HAP-1 (cell line): ENCODE measurements at regions not wholly inside any gene's neighbourhood (a gene's known extent, or its start where the extent isn't known, plus 50 kb on each side); places are given as distances from the start of the nearest gene placed in this dataset.
A peak's percentile ranks its signal among the peaks of the same experiment; 100 is the strongest.
"Not testable (repeated sequence)": the region's sequence is repeated elsewhere in the genome, so short reads cannot be mapped to it uniquely, and the experiment has no call there.

Source experiments
- DNase-seq, 2 experiments: peaks; one replicate each; pipeline ENCODE4 v3.0.0-alpha.2; 2016 to 2020; ENCODE audit warnings: low spot score in 2 of 2
- H3K27me3 ChIP-seq: fragments of 250-450 bp; sonication (Bioruptor Pico); 2 replicates; pipeline ENCODE4 v1.5.1; 2020; ENCODE audit warnings: low read depth, mild to moderate bottlenecking, moderate library complexity
- H3K36me3 ChIP-seq: fragments of 250-450 bp; sonication (Bioruptor Pico); replicated peaks from 2 replicates; pipeline ENCODE4 v1.5.1; 2020; ENCODE audit warnings: mild to moderate bottlenecking
- H3K4me1 ChIP-seq: fragments of 250-450 bp; sonication (Bioruptor Pico); 2 replicates; pipeline ENCODE4 v1.5.1; 2020; ENCODE audit warnings: mild to moderate bottlenecking
- H3K4me3 ChIP-seq: fragments of 250-450 bp; sonication (Bioruptor Pico); 2 replicates; pipeline ENCODE4 v1.5.1; 2020; ENCODE audit warnings: mild to moderate bottlenecking, moderate library complexity
- H3K9me3 ChIP-seq: fragments of 250-450 bp; sonication (Bioruptor Pico); 2 replicates; pipeline ENCODE4 v1.5.1; 2020; ENCODE audit warnings: mild to moderate bottlenecking, moderate library complexity
- in situ Hi-C: fragments of 300-500 bp; cut with MboI; formaldehyde crosslinking; loops from 3 replicates; pipeline ENCODE4 v1.14.3; 2020; ENCODE audit warnings: low sequenced_read_pairs, inconsistent platforms, mixed read lengths

DNA sequence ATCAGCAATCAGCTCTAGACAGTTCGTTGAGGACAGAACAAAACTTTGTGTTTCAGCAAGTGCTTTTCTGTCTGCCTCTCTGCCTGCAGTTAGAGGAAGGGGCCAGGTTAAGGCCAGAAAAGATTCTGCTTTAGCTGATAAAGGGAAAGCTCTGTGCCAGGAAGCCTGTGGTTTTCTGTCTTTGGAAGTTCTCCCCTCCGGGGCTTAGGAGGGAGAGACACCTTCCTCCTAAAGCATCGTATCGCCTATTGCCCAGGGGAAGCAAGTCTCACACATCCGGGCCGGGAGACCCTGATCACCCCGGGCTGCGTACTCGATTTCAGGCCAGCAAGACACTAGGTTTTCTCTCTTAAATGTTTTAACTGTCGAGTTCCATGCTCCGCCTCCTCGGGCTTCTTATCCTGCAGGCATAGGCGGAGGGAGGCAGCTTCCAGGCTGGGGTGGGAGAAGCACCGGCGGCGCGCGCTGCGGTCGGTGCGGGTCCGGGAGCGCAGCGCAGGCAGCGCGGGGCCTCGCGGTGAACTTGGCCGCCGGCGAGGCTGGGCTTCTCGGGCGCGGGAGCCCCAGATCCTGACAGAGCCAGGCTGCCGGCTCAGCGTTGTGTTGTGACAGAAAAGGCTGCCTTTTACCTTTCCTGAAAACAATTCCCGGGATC lies 245.4 kb downstream of the BCL2L11 start:
- in situ Hi-C loops, H3K4me1 ChIP-seq, H3K36me3 ChIP-seq, H3K27me3 ChIP-seq, H3K9me3 ChIP-seq, H3K4me3 ChIP-seq: not testable (repeated sequence)
- DNase-seq: peak in 1 of 2 experiments; percentile 52

DNA sequence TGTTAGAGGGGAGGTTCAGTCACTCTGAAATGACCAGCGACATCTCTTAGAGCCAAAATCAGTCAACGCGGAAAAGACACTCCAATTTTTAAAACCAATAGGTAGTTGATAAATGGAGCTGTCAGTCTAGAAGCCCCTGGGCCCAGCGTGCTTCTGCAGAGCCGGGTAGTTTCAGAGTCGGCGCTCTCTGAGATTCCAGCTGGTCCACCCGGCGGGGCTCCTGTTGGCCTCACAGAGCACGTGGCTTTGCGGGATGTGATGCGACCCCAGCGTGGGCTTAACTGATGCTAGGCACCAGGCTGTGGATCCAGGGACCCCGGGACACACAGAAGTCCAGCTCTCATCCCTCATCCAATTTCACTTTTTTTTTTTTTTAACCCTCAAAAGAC lies 245.9 kb downstream of the BCL2L11 start:
- H3K4me3 ChIP-seq, H3K36me3 ChIP-seq, H3K9me3 ChIP-seq, in situ Hi-C loops, H3K27me3 ChIP-seq, H3K4me1 ChIP-seq, DNase-seq: not testable (repeated sequence)

DNA sequence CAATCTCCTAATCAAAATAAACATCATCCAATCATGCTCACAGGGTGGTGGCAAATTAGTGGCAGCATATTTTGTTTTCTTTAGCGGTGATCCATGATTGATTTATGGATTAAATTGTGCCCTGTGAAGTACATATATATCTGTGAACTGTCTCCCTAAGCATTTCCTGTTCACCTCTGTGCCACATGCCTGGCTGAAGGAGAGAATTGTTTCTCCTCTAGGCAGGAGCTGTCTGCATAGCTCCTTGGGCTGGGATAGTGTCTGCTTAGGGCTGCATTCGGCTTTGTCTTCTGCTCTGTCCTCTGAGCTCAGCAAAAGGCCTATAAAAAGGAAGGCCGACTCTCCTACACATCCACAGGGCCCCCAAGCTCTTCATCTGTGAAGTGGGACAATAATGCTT lies 246.4 kb downstream of the BCL2L11 start:
- H3K9me3 ChIP-seq, H3K27me3 ChIP-seq, H3K36me3 ChIP-seq, H3K4me3 ChIP-seq, H3K4me1 ChIP-seq, in situ Hi-C loops, DNase-seq: not testable (repeated sequence)

DNA sequence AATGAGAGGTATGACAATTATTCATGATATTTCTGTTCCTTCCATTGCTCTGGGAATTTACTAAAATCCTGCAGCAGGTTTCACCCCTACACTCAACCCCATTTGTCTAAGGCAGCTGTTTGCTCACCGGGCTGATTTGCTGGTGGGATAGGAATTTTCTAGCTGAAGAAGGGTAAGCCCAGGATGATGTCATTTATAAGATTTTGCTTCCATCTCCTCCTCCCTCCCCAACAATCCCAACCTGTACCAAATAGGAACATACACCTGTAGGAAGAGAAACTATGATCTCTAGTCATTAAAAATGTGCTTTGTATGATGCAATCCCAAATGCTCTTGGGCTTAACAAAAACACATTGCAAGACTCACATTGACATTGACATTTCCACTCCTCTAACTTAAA lies 247.2 kb downstream of the BCL2L11 start:
- H3K4me1 ChIP-seq, in situ Hi-C loops, H3K27me3 ChIP-seq, H3K9me3 ChIP-seq, DNase-seq, H3K4me3 ChIP-seq, H3K36me3 ChIP-seq: not testable (repeated sequence)

DNA sequence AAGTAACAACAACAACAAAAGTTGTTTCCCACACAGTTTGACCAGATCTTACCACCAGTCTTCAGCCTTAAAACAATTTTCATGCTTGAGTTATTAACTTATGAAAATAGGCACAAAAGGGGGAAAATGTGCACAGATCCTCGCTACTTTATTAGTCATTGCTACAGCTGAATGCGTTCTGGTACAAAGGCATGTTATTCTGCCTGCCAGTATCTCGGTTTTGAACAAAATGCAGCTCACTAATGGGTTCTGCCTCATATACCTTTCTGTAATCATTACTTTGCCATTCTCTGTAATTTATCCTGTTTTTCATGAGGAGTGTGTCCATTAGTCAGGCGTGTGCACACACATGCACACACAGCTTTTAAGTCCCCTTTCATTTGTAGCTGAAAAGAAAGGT lies 247.6 kb downstream of the BCL2L11 start:
- H3K9me3 ChIP-seq, in situ Hi-C loops, DNase-seq, H3K36me3 ChIP-seq, H3K4me3 ChIP-seq, H3K4me1 ChIP-seq, H3K27me3 ChIP-seq: not testable (repeated sequence)

DNA sequence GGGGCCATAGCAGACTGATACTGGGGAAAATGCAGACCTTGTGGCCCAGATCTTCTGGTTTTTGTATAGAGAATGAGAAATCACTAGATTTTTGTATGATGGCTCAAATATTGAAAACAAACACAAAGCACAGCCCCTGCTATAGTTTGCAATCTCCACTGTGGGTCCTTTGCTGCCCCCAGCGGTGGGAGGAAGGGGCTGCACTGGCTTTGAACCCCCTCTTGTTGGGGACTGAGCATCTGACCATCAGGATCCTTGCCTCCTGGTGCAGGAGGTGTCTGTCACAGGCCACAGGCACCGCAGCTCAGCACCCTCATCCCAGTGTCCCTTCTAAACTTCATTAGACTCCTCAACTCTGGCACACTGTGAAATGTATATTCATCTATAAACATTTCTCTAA lies 252.3 kb downstream of the BCL2L11 start:
- H3K4me3 ChIP-seq, H3K9me3 ChIP-seq, H3K36me3 ChIP-seq, H3K27me3 ChIP-seq, in situ Hi-C loops, DNase-seq, H3K4me1 ChIP-seq: not testable (repeated sequence)

DNA sequence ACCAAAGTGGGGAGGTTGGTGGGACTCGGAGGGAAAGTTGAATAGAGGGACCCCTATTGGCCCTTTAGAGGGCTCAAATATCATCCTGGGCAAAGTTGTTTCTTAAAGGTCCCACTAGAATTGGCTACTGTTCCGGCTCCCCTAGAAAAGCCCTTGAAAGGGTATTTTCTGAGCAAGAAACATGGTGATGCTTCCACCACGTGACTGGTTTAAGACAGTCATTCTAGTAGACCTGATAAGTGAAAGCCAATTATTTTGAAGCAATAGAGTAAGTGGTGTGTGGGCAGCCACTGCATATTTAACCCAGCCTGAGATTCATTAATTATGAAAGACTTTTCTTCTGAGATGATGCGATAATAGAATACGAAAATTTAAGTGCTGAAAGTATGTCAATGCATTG lies 253.3 kb downstream of the BCL2L11 start:
- H3K4me1 ChIP-seq, in situ Hi-C loops, H3K27me3 ChIP-seq, H3K4me3 ChIP-seq, H3K36me3 ChIP-seq, H3K9me3 ChIP-seq, DNase-seq: not testable (repeated sequence)

DNA sequence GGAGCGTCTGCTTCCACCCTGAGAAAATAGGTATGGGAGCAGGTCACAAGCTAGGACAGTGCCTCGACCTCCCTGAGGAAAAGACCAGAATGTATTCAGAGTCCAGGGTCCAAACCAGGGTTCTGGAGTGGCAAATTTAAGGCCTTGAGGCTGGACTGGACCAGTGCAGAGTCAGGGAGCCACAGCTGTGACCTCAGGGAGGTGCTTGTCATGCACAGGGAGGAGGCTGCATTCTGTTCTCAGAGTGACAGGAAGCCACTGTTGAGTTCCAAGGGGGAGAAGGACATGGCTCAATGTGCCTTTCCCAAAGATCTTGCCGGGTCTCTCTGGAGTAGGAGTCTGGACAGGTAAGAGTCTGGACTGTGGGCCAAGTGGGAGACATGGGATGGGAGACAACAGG lies 254.0 kb downstream of the BCL2L11 start:
- DNase-seq, in situ Hi-C loops, H3K4me3 ChIP-seq, H3K4me1 ChIP-seq, H3K36me3 ChIP-seq, H3K9me3 ChIP-seq, H3K27me3 ChIP-seq: not testable (repeated sequence)

DNA sequence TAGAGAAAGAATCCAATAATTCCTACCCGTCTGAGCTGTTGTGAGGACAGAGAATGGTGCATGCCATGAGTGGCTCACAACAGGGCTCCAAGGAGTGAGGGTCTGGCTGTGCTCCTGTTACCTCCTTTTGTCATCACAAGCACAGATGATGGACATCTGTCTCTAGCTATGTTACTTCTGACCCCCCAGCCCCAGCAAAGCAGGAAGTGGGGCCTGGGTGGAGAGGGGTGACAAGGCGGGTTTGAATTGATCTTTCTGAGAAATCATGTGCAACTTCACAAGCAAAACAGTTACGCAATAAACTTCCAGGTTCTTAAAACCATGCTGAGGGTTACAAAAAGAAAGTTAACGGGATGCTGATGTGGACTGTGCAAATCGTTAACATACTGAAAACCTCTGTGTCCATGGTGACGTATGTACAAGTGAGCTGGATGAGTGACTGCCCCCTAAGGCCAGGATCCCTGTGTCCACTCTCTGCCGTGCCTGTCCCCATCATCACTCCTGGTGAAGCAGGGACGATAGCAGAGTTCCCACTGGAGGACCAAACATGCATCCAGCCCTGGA lies 254.7 kb downstream of the BCL2L11 start:
- in situ Hi-C loops, H3K4me3 ChIP-seq, H3K27me3 ChIP-seq, H3K4me1 ChIP-seq, DNase-seq, H3K36me3 ChIP-seq, H3K9me3 ChIP-seq: not testable (repeated sequence)

DNA sequence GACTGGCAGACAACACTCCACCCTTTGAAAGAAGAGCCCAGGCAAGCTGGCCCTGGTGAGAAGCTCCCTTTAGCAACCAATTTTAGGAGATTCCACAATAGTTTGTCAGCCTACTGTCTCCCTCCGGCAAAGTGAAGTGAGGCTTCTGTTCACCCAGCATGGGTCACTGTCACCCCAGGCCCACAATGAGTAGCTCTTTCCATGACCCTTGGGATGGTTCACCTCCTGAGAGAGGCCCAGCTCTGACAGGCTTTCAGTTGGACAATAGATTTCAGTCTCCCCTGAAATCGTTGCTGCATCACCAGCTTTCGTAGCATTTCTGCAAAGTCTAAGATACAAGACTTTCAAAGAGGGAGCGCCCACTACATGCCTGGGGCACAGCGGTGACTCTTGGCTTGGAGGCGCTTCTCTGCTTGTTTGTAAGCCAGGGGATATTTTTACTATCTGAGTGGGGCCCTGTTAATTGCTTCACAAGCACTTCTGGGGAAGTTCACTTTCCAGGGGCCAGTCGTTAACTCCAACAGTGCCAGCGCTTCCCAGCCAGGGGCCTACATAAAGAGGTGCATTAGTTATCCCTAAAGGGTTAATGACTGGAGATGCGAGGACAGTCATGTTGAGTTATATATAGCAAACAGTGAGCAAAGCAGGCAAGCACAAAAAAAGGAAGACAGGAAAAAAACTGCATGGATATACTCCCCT lies 255.7 kb downstream of the BCL2L11 start:
- H3K36me3 ChIP-seq, DNase-seq, H3K4me3 ChIP-seq, H3K9me3 ChIP-seq, H3K27me3 ChIP-seq, H3K4me1 ChIP-seq, in situ Hi-C loops: not testable (repeated sequence)

DNA sequence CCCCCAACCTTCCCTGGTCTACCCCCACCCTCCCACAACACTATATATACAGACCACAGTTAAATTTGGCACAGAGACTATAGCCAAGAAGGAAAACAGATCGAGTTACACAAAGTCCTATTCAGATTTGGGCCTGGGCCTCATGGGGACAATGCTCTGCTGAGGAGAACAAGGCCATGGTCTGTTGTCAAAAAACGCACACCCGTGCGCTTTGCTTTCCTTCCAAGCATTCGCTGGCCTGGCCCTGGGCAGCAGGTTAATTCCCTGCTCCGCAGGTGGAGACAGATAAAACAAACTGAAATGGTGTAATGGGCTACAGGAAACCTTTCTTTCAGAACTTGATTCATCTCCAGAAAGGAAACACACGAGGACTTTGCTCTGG lies 256.2 kb downstream of the BCL2L11 start:
- H3K36me3 ChIP-seq, H3K4me3 ChIP-seq, H3K27me3 ChIP-seq, H3K9me3 ChIP-seq, DNase-seq, H3K4me1 ChIP-seq, in situ Hi-C loops: not testable (repeated sequence)

DNA sequence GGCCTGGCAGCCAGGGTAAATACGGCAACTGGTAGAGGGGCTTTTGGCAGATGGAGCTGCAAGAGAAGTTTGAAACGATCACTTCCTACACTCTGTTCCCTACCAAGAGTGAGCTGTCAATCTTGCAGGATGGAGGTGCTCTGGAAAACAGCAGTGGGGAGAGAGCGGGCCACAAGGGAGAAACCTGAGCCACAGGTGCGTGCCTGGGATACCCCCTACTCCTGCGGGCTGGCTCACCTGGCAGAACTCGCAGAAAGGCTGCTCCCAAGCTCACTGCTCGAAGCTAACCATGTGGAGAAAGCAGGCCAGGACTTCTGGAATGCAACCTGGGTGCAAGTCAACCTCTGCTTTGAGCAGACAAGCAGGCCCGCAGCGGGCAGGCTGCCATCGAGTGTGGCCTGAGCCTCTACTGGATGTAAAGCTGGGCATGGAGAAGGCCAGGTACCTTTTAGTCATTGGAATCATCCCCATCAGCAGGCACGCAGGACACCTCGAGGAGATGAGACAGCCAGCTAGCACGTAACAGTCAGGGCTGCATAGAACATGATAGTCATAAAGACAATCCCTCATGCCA lies 256.8 kb downstream of the BCL2L11 start:
- H3K9me3 ChIP-seq, DNase-seq, H3K27me3 ChIP-seq, H3K36me3 ChIP-seq, H3K4me3 ChIP-seq, H3K4me1 ChIP-seq, in situ Hi-C loops: not testable (repeated sequence)

DNA sequence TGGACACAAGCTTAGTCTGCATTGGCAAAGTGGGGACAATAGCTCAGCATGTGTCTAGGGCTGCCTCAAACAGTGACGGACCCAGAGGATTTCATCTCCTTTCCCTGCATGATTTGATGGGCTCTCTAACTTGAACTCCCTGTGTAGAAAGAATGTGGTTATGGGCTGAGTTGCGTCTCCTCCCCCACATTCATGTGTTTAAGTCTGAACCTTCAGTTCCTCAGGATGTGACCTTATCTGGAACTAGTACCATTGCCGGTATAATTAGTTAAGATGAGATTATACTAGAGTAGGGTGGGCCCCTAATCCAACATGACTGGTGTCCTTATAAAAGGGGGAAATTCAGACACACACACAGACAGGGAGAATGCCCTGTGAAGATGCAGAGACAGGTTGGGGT lies 257.6 kb downstream of the BCL2L11 start:
- H3K9me3 ChIP-seq, in situ Hi-C loops, H3K27me3 ChIP-seq, H3K4me3 ChIP-seq, H3K4me1 ChIP-seq, DNase-seq, H3K36me3 ChIP-seq: not testable (repeated sequence)

DNA sequence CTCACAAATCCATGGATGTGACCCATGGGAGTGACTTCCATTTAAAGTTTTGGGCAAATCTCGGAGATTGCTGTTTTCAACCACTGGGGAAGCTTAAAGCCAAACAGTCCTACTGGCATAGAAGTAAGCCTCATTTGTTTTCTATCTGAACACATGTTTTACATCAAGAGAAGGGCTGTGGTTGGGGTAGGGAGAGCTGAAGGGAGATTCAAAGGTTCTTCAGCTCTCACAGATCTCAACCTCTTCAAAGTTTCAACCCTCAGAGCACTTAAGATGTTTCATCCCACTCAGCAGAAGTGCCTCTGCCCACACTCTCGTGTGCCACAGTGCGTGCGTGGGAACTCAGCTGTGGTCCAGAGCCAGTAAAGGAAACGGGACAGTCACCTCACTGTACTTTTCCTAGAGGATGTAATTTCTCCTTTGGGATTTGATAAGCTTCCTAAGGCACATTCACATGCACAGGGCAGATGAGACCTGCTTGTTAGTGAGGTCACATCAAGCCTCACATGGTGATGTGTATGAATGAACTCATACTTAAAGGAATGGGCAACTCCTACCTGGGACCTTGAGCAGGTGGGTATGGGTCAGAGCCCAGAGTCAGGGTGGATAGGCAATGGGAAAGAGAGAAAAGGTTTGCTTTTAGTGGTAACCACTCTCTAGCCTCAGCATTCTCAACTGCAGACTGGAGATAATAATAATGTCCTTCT lies 260.2 kb downstream of the BCL2L11 start:
- H3K27me3 ChIP-seq, H3K4me1 ChIP-seq, DNase-seq, in situ Hi-C loops, H3K4me3 ChIP-seq, H3K9me3 ChIP-seq, H3K36me3 ChIP-seq: not testable (repeated sequence)
